COLO829 (cell line): ENCODE measurements at regions not wholly inside any gene's neighbourhood (a gene's known extent, or its start where the extent isn't known, plus 50 kb on each side); places are given as distances from the start of the nearest gene placed in this dataset.
"Not testable (repeated sequence)": the region's sequence is repeated elsewhere in the genome, so short reads cannot be mapped to it uniquely, and the experiment has no call there.

Source experiments
- DNase-seq: peaks from one replicate; pipeline ENCODE4 v3.0.0; 2012; ENCODE audit warnings: low spot score

- no peak for DNase-seq
Measured at GRCh38 chr7:65800890-65801341, 72.0 kb upstream of the VKORC1L1 start.

DNA sequence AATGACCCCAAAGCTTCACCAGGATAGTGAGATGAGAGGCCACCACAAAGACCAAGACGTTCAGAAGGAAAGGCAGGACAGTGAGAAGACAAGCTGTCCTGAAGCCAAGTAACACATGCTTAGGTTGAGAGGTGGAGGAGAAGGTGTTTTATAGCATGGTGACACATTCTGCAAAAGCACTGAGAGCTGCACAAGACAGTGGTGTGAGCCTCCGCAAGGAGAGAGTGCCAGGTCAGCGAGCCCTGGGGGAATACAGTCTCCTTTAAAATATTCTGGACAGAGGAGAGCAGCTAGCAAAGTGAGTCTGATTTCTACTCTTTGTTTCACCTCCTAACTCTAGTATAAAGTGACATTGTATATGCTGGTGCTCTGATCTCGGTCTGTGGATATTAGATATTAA lies 68.0 kb upstream of the VKORC1L1 start:
- no peak for DNase-seq

- DNase-seq = not testable (repeated sequence)
Measured at GRCh38 chr7:65807067-65807466, 65.8 kb upstream of the VKORC1L1 start.

- DNase-seq = no peak
Measured at GRCh38 chr7:65809259-65809981, 63.5 kb upstream of the VKORC1L1 start.

GRCh38 chr7:65809982-65810288 lies 62.9 kb upstream of the VKORC1L1 start:
- no peak for DNase-seq

DNA sequence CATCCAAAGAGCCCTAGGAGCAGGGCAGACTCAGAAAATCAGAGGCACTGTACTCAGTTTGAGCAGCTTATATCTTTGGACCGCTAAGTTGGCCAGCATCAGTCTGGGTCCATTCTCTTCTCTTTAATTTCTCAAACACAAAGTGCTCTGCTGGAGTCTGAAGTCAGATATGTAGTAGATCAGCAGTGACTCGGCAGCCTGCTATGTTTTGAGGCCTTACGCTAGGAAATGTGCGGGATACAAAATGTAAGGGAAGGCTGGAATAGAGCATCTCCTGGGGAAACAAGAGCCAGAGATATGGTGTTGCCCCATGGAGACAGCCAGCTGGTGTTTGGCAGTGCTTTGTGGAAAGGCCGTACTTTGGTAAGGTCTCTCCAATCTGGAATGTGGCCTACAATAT lies 60.6 kb upstream of the VKORC1L1 start:
- DNase-seq = no peak

GRCh38 chr7:65814556-65815167 lies 58.2 kb upstream of the VKORC1L1 start:
- not testable (repeated sequence) for DNase-seq

DNA sequence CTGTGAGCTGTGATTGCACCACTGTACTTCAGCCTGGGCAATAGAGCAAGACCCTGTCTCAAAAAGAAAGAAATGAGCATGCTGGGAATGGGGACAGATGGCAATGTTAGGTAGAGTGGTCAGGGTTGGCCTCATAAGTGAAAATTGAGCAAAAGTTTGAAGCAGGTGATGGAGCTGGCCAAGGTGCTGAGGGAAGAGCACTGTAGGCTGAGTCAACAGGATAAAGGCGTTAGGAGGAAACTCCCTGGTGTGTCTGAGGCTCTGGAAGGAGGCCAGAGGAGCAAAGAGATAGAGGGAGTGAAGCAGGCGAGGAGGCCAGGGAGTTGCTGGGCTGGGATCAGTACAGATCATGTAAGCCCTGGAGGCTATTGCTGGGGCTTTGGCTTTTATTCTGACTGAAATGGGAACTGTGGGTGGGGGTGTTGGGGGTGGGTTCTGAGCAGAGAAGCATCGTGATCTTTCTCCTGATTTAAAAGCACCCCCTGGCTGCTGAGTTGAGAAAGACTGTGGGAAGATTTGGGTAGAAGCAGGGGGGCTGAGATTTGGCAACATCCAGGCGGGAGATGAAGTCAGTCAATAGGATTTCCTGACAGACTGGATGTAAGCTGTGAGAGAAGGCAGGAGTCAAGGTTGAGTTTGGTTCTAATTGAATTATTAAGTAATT lies 52.5 kb upstream of the VKORC1L1 start:
- no peak for DNase-seq
